Astrocyte (in vitro differentiated cells and primary cell): ENCODE measurements at regions not wholly inside any gene's neighbourhood (a gene's known extent, or its start where the extent isn't known, plus 50 kb on each side); places are given as distances from the start of the nearest gene placed in this dataset.

Experiments
- DNase-seq: peaks from one replicate; pipeline ENCODE4 v3.0.0-alpha.2; 2010; ENCODE audit warnings: low read depth
- FAIRE-seq: peaks from 2 replicates; lab custom pipeline; 2011; peaks lifted over from hg19 to GRCh38; lab: Jason Lieb, UNC
- H2AFZ ChIP-seq: 2 replicates; pipeline ENCODE4 v1.6.0; 2012; ENCODE audit warnings: low read depth, low read length, inconsistent platforms
- H3K27ac ChIP-seq: 2 replicates; pipeline ENCODE4 v1.5.1; 2011; ENCODE audit warnings: low read depth, low read length, inconsistent platforms
- H3K27me3 ChIP-seq: 2 replicates; pipeline ENCODE4 v1.6.0; 2011; ENCODE audit warnings: low read length, inconsistent platforms; ENCODE audit not compliant: insufficient read depth
- H3K36me3 ChIP-seq: 2 replicates; pipeline ENCODE4 v1.5.1; 2011; ENCODE audit warnings: low read length, inconsistent platforms; ENCODE audit not compliant: insufficient read depth
- H3K4me1 ChIP-seq: 2 replicates; pipeline ENCODE4 v1.5.1; 2011; ENCODE audit warnings: low read length, inconsistent platforms; ENCODE audit not compliant: insufficient read depth
- H3K4me2 ChIP-seq: 2 replicates; pipeline ENCODE4 v1.6.0; 2012; ENCODE audit warnings: low read length, inconsistent platforms
- H3K4me3 ChIP-seq: 2 replicates; pipeline ENCODE4 v1.5.1; 2011; ENCODE audit warnings: low read depth, mild to moderate bottlenecking, low read length, inconsistent platforms; ENCODE audit not compliant: insufficient read depth
- H3K79me2 ChIP-seq: 2 replicates; pipeline ENCODE4 v1.6.0; 2012; ENCODE audit warnings: mild to moderate bottlenecking, low read length, inconsistent platforms; ENCODE audit not compliant: insufficient read depth
- H3K9ac ChIP-seq: 2 replicates; pipeline ENCODE4 v1.6.0; 2012; ENCODE audit warnings: mild to moderate bottlenecking, low read length, inconsistent platforms
- H3K9me3 ChIP-seq: 2 replicates; pipeline ENCODE4 v1.5.1; 2012; ENCODE audit warnings: low read depth, mild to moderate bottlenecking, low read length, inconsistent platforms; ENCODE audit not compliant: insufficient read depth
- H4K20me1 ChIP-seq: 2 replicates; pipeline ENCODE4 v1.6.0; 2012; ENCODE audit warnings: low read length, inconsistent platforms; ENCODE audit not compliant: insufficient read depth
- H3K27ac Mint-ChIP-seq: one replicate; pipeline ENCODE4 v1.8.0; 2021; ENCODE audit warnings: mild to moderate bottlenecking, mixed read lengths; ENCODE audit not compliant: unreplicated experiment
- H3K27me3 Mint-ChIP-seq: one replicate; pipeline ENCODE4 v1.8.0; 2021; ENCODE audit warnings: low read depth, mixed read lengths; ENCODE audit not compliant: unreplicated experiment
- H3K36me3 Mint-ChIP-seq: one replicate; pipeline ENCODE4 v1.8.0; 2021; ENCODE audit warnings: low read depth, mixed read lengths; ENCODE audit not compliant: unreplicated experiment
- H3K4me1 Mint-ChIP-seq: one replicate; pipeline ENCODE4 v1.8.0; 2021; ENCODE audit warnings: low read depth, mixed read lengths; ENCODE audit not compliant: unreplicated experiment
- H3K4me3 Mint-ChIP-seq: one replicate; pipeline ENCODE4 v1.8.0; 2021; ENCODE audit warnings: mild to moderate bottlenecking, moderate library complexity, mixed read lengths; ENCODE audit not compliant: unreplicated experiment
- H3K9me3 Mint-ChIP-seq: one replicate; pipeline ENCODE4 v1.8.0; 2021; ENCODE audit warnings: mild to moderate bottlenecking, mixed read lengths; ENCODE audit not compliant: unreplicated experiment
- CTCF ChIP-seq: IDR thresholded peaks from 2 replicates; pipeline ENCODE4 v1.5.1; 2011; ENCODE audit warnings: low read depth, mild to moderate bottlenecking, inconsistent platforms, low read length, moderate library complexity; ENCODE audit not compliant: insufficient read depth
- EZH2 ChIP-seq: IDR thresholded peaks from 2 replicates; pipeline ENCODE4 v1.6.1; 2012; ENCODE audit warnings: mild to moderate bottlenecking, low read length, inconsistent platforms; ENCODE audit not compliant: insufficient read depth

GRCh38 chr5:85017261-85017660 is 632.6 kb upstream of the EDIL3 start:
- Mint-ChIP-seq H3K9me3 (no peaks in the 10 kb centered on the region), H3K4me1 (no peaks in the 10 kb centered on the region), H3K27ac (no peak overlapping the region), H3K27me3 (no peaks in the 10 kb centered on the region), H3K4me3 (no peak overlapping the region), H3K36me3 (no peaks in the 10 kb centered on the region)
- Histone ChIP-seq H3K4me2 (no peak overlapping the region), H3K27ac (no peak overlapping the region), H3K79me2 (no peaks in the 10 kb centered on the region), H3K4me3 (no peak overlapping the region), H3K9ac (no peak overlapping the region), H3K4me1 (no peaks in the 10 kb centered on the region), H4K20me1 (no peaks in the 10 kb centered on the region), H3K9me3 (no peaks in the 10 kb centered on the region), H2AFZ (no peak overlapping the region), H3K36me3 (no peaks in the 10 kb centered on the region), H3K27me3 (no peaks in the 10 kb centered on the region)
- peak; percentile 13 for DNase-seq
- FAIRE-seq = no peak
- no peak for TF ChIP-seq CTCF
- no peak for TF ChIP-seq EZH2

GRCh38 chr5:85030316-85031084 is 645.8 kb upstream of the EDIL3 start:
- Histone ChIP-seq H3K36me3 (no peaks in the 10 kb centered on the region), H3K79me2 (no peaks in the 10 kb centered on the region), H2AFZ (no peak overlapping the region), H3K9ac (no peak overlapping the region), H3K4me1 (no peaks in the 10 kb centered on the region), H3K27ac (no peak overlapping the region), H3K4me2 (no peak overlapping the region), H3K9me3 (no peaks in the 10 kb centered on the region), H4K20me1 (no peaks in the 10 kb centered on the region), H3K27me3 (no peaks in the 10 kb centered on the region), H3K4me3 (no peak overlapping the region)
- Mint-ChIP-seq H3K4me1 (no peaks in the 10 kb centered on the region), H3K4me3 (no peak overlapping the region), H3K27me3 (no peaks in the 10 kb centered on the region), H3K9me3 (no peaks in the 10 kb centered on the region), H3K27ac (no peak overlapping the region), H3K36me3 (no peaks in the 10 kb centered on the region)
- TF ChIP-seq CTCF (no peak), EZH2 (no peak)
- no peak for FAIRE-seq
- no peak for DNase-seq

- Histone ChIP-seq H3K79me2 (no peaks in the 10 kb centered on the region), H3K9me3 (no peaks in the 10 kb centered on the region), H2AFZ (no peak overlapping the region), H3K4me2 (no peak overlapping the region), H3K9ac (no peak overlapping the region), H3K27ac (no peak overlapping the region), H4K20me1 (no peaks in the 10 kb centered on the region), H3K36me3 (no peaks in the 10 kb centered on the region), H3K4me3 (no peak overlapping the region), H3K27me3 (no peaks in the 10 kb centered on the region), H3K4me1 (no peaks in the 10 kb centered on the region)
- H3K36me3 Mint-ChIP-seq = peaks cover 2% of the 10 kb centered on the region
- FAIRE-seq (no peak), DNase-seq (peak; percentile 70)
- H3K4me1 Mint-ChIP-seq = no peaks in the 10 kb centered on the region
- no peak overlapping the region for H3K27ac Mint-ChIP-seq
- H3K27me3 Mint-ChIP-seq = no peaks in the 10 kb centered on the region
- no peak for TF ChIP-seq EZH2
- TF ChIP-seq CTCF = peak; percentile 40
- H3K4me3 Mint-ChIP-seq = no peak overlapping the region
- H3K9me3 Mint-ChIP-seq = no peaks in the 10 kb centered on the region
Measured at GRCh38 chr5:85049020-85049419, 664.3 kb upstream of the EDIL3 start.
